Neural crest cell (in vitro differentiated cells): ENCODE measurements at regions not wholly inside any gene's neighbourhood (a gene's known extent, or its start where the extent isn't known, plus 50 kb on each side); places are given as distances from the start of the nearest gene placed in this dataset.
A peak's percentile ranks its signal among the peaks of the same experiment; 100 is the strongest.

Source experiments
- DNase-seq: peaks from one replicate; pipeline ENCODE4 v3.0.0; 2021; ENCODE audit warnings: low read depth, mixed read lengths, low spot score
- H3K27ac Mint-ChIP-seq: one replicate; pipeline ENCODE4 v1.8.0; 2021; ENCODE audit warnings: mild to moderate bottlenecking, mixed read lengths; ENCODE audit not compliant: unreplicated experiment
- H3K27me3 Mint-ChIP-seq: 2 replicates; pipeline ENCODE4 v1.8.0; 2021; ENCODE audit warnings: low read depth, mild to moderate bottlenecking, mixed read lengths
- H3K36me3 Mint-ChIP-seq: 2 replicates; pipeline ENCODE4 v1.8.0; 2021; ENCODE audit warnings: low read depth, mild to moderate bottlenecking, mixed read lengths
- H3K4me1 Mint-ChIP-seq: 2 replicates; pipeline ENCODE4 v1.8.0; 2021; ENCODE audit warnings: mixed read lengths
- H3K4me3 Mint-ChIP-seq: one replicate; pipeline ENCODE4 v1.8.0; 2021; ENCODE audit warnings: mild to moderate bottlenecking, mixed read lengths
- H3K9me3 Mint-ChIP-seq: 2 replicates; pipeline ENCODE4 v1.8.0; 2021; ENCODE audit warnings: mixed read lengths
- CTCF ChIP-seq: fragments of 200-600 bp; sonication (generic); conservative IDR thresholded peaks from 2 replicates; pipeline ENCODE4 v1.5.0; 2021; ENCODE audit warnings: antibody characterized with exemption, mild to moderate bottlenecking

GRCh38 chr2:47653036-47653435, 82.3 kb upstream of the KCNK12 start:
- no peak for DNase-seq
- Mint-ChIP-seq H3K27ac (no peak overlapping the region), H3K36me3 (no peaks in the 10 kb centered on the region), H3K4me1 (peaks cover 12% of the 10 kb centered on the region), H3K27me3 (no peaks in the 10 kb centered on the region), H3K9me3 (no peaks in the 10 kb centered on the region), H3K4me3 (no peak overlapping the region)
- TF ChIP-seq CTCF, result no peak

- Mint-ChIP-seq H3K4me3 (no peak overlapping the region), H3K36me3 (no peaks in the 10 kb centered on the region), H3K27ac (no peak overlapping the region), H3K9me3 (no peaks in the 10 kb centered on the region), H3K4me1 (peaks cover 12% of the 10 kb centered on the region), H3K27me3 (no peaks in the 10 kb centered on the region)
- DNase-seq, result no peak
- no peak for TF ChIP-seq CTCF
Observed at GRCh38 chr2:47652061-47652690, 81.4 kb upstream of the KCNK12 start.

GRCh38 chr2:47651296-47651695, 80.5 kb upstream of the KCNK12 start:
- Mint-ChIP-seq H3K27me3 (no peaks in the 10 kb centered on the region), H3K4me3 (no peak overlapping the region), H3K27ac (no peak overlapping the region), H3K36me3 (no peaks in the 10 kb centered on the region), H3K9me3 (no peaks in the 10 kb centered on the region), H3K4me1 (peaks cover 12% of the 10 kb centered on the region)
- TF ChIP-seq CTCF, result no peak
- no peak for DNase-seq

- H3K36me3 Mint-ChIP-seq, result no peaks in the 10 kb centered on the region
- H3K4me3 Mint-ChIP-seq, result no peak overlapping the region
- H3K4me1 Mint-ChIP-seq, result peaks cover 12% of the 10 kb centered on the region
- no peaks in the 10 kb centered on the region for H3K27me3 Mint-ChIP-seq
- no peak for DNase-seq
- TF ChIP-seq CTCF, result no peak
- no peak overlapping the region for H3K27ac Mint-ChIP-seq
- no peaks in the 10 kb centered on the region for H3K9me3 Mint-ChIP-seq
Observed at GRCh38 chr2:47650001-47650535, 79.3 kb upstream of the KCNK12 start.

- no peak for DNase-seq
- H3K27me3 Mint-ChIP-seq, result no peaks in the 10 kb centered on the region
- H3K4me3 Mint-ChIP-seq, result no peak overlapping the region
- H3K27ac Mint-ChIP-seq, result peak overlapping the region; percentile 9
- H3K4me1 Mint-ChIP-seq, result no peaks in the 10 kb centered on the region
- H3K36me3 Mint-ChIP-seq, result no peaks in the 10 kb centered on the region
- no peaks in the 10 kb centered on the region for H3K9me3 Mint-ChIP-seq
- no peak for TF ChIP-seq CTCF
Observed at GRCh38 chr2:47645246-47645645, 74.5 kb upstream of the KCNK12 start.
